ENCODE measurements at regions not wholly inside any gene's neighbourhood (a gene's known extent, or its start where the extent isn't known, plus 50 kb on each side); places are given as distances from the start of the nearest gene placed in this dataset.

DNA sequence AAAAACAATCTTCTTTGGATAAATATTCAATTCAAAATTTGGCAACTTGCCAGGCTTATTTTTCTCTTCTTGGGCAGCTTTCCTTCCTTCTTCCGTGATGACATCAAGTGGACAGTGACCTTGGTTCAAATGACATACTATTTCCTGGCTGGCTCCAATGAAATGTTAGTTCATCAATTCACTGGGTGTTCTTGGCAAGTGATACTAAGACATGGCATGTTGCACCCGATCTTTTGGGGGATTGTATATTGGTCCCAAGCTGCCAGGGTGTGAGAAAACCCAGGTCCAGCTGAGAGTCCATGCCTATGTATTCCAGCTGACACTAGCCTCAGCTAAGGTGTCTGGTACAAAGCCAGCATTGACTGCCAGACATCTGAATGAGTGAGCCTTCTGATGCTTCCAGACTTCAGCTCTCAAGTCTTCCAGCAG is 252.9 kb downstream of the MAT2B start:
- dilution Hi-C loops (cut with MboI; ENCODE audit: extremely low pct_ligation_motif_present, low sequenced_read_pairs) = no loop called here
- Histone ChIP-seq H3K36me3 (ENCODE audit: control insufficient read depth in 2 of 2, extremely low read depth in 1 of 2, insufficient read depth in 2 of 2, low read length in 2 of 2) (no peaks in the 10 kb centered on the region), H3K9ac (ENCODE audit: control insufficient read depth, extremely low read depth, insufficient read depth, low read length) (no peak overlapping the region), H3K27me3 (ENCODE audit: control insufficient read depth, extremely low read depth, insufficient read depth, low read length) (no peaks in the 10 kb centered on the region), H3K9me1 (ENCODE audit: control insufficient read depth, extremely low read depth, insufficient read depth, low read length) (no peaks in the 10 kb centered on the region), H3K4me1 (ENCODE audit: control insufficient read depth, extremely low read depth, insufficient read depth, low read length) (no peaks in the 10 kb centered on the region), H3K27ac (ENCODE audit: control insufficient read depth, insufficient read depth, low read length) (no peak overlapping the region), H2AFZ (ENCODE audit: control insufficient read depth, low read length) (no peak overlapping the region), H3K4me2 (ENCODE audit: control insufficient read depth, extremely low read depth, insufficient read depth, low read depth, low read length) (no peak overlapping the region), H3K9me3 (ENCODE audit: control insufficient read depth, low read depth, low read length) (no peaks in the 10 kb centered on the region), H3K79me2 (ENCODE audit: control insufficient read depth, insufficient read depth, low read length) (no peaks in the 10 kb centered on the region), H3K4me3 (ENCODE audit: control insufficient read depth in 2 of 3, extremely low read depth in 1 of 3, insufficient read depth in 2 of 3, low read depth in 1 of 3, low read length in 3 of 3) (no peak overlapping the region), H4K20me1 (ENCODE audit: control insufficient read depth, extremely low read depth, insufficient read depth, low read length) (no peaks in the 10 kb centered on the region)
- FAIRE-seq = no peak
- no peak for DNase-seq (ENCODE audit: low read depth, low spot score)
- TF ChIP-seq EZH2 (IDR thresholded peaks at IDR 0.05; ENCODE audit: low read length) = no peak
- TF ChIP-seq, protein P1, sequence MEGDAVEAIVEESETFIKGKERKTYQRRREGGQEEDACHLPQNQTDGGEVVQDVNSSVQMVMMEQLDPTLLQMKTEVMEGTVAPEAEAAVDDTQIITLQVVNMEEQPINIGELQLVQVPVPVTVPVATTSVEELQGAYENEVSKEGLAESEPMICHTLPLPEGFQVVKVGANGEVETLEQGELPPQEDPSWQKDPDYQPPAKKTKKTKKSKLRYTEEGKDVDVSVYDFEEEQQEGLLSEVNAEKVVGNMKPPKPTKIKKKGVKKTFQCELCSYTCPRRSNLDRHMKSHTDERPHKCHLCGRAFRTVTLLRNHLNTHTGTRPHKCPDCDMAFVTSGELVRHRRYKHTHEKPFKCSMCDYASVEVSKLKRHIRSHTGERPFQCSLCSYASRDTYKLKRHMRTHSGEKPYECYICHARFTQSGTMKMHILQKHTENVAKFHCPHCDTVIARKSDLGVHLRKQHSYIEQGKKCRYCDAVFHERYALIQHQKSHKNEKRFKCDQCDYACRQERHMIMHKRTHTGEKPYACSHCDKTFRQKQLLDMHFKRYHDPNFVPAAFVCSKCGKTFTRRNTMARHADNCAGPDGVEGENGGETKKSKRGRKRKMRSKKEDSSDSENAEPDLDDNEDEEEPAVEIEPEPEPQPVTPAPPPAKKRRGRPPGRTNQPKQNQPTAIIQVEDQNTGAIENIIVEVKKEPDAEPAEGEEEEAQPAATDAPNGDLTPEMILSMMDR (optimal IDR thresholded peaks at IDR 0.05 in 1 of 3, IDR thresholded peaks at IDR 0.05 in 1 of 3, conservative IDR thresholded peaks at IDR 0.05 in 1 of 3; ENCODE audit: extremely low read depth in 1 of 3, insufficient read depth in 2 of 3, low read length in 3 of 3) = no peak

DNA sequence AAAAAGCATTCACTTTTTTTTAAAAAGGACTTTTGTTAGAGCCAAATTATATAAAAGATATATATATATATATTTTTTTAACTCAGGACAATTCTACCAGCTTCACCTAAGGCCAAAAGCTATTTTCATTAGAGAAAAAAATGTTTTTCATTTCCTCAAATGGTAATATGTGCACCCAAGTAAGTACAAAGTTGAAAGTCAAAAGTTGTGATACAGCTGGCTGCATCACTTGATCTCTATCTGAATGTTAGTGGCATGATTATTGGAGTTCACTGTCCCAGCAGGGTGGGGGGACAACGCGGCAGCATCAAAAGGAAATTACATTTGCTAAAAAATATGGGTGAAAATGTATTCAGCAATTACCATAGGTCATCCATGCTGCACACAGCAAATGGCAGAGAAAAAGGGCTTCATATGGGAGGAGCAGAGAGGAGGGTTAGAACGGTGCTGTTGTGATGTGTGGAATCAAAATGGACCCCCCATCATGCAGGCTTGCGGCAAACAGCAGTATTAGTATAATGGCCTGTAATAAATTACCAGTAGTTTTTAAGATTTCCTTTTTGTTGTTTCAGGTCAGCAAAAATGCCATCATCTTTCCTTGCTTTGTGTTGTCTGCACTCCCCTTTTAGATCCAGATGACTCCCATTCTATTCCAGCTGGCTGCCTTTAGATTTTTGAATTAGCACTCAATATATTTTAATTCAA is 253.7 kb downstream of the MAT2B start:
- Histone ChIP-seq H3K36me3 (ENCODE audit: control insufficient read depth in 2 of 2, extremely low read depth in 1 of 2, insufficient read depth in 2 of 2, low read length in 2 of 2) (no peaks in the 10 kb centered on the region), H3K4me2 (ENCODE audit: control insufficient read depth, extremely low read depth, insufficient read depth, low read depth, low read length) (no peak overlapping the region), H3K4me3 (ENCODE audit: control insufficient read depth in 2 of 3, extremely low read depth in 1 of 3, insufficient read depth in 2 of 3, low read depth in 1 of 3, low read length in 3 of 3) (no peak overlapping the region), H3K27me3 (ENCODE audit: control insufficient read depth, extremely low read depth, insufficient read depth, low read length) (no peaks in the 10 kb centered on the region), H3K9me1 (ENCODE audit: control insufficient read depth, extremely low read depth, insufficient read depth, low read length) (no peaks in the 10 kb centered on the region), H3K9me3 (ENCODE audit: control insufficient read depth, low read depth, low read length) (no peaks in the 10 kb centered on the region), H3K4me1 (ENCODE audit: control insufficient read depth, extremely low read depth, insufficient read depth, low read length) (no peaks in the 10 kb centered on the region), H3K9ac (ENCODE audit: control insufficient read depth, extremely low read depth, insufficient read depth, low read length) (no peak overlapping the region), H3K27ac (ENCODE audit: control insufficient read depth, insufficient read depth, low read length) (no peak overlapping the region), H3K79me2 (ENCODE audit: control insufficient read depth, insufficient read depth, low read length) (no peaks in the 10 kb centered on the region), H2AFZ (ENCODE audit: control insufficient read depth, low read length) (no peak overlapping the region), H4K20me1 (ENCODE audit: control insufficient read depth, extremely low read depth, insufficient read depth, low read length) (no peaks in the 10 kb centered on the region)
- dilution Hi-C loops (cut with MboI; ENCODE audit: extremely low pct_ligation_motif_present, low sequenced_read_pairs) = no loop called here
- TF ChIP-seq, protein P1 (optimal IDR thresholded peaks at IDR 0.05 in 1 of 3, IDR thresholded peaks at IDR 0.05 in 1 of 3, conservative IDR thresholded peaks at IDR 0.05 in 1 of 3; ENCODE audit: extremely low read depth in 1 of 3, insufficient read depth in 2 of 3, low read length in 3 of 3) = no peak
- TF ChIP-seq EZH2 (IDR thresholded peaks at IDR 0.05; ENCODE audit: low read length) = no peak
- FAIRE-seq (no peak), DNase-seq (ENCODE audit: low read depth, low spot score) (no peak)

All from keratinocyte (primary cell).